Stimulated activated CD8-positive, alpha-beta memory T cell treated with anti-CD3 and anti-CD28 coated beads, Interleukin-15, amount 100 ng/mL, for 24 hours (primary cell): ENCODE measurements at regions not wholly inside any gene's neighbourhood (a gene's known extent, or its start where the extent isn't known, plus 50 kb on each side); places are given as distances from the start of the nearest gene placed in this dataset.
"Not testable (repeated sequence)": the region's sequence is repeated elsewhere in the genome, so short reads cannot be mapped to it uniquely, and the experiment has no call there.

Source experiments
- DNase-seq: peaks from one replicate; pipeline ENCODE4 v3.0.0-alpha.2; 2020; ENCODE audit warnings: low read depth

DNA sequence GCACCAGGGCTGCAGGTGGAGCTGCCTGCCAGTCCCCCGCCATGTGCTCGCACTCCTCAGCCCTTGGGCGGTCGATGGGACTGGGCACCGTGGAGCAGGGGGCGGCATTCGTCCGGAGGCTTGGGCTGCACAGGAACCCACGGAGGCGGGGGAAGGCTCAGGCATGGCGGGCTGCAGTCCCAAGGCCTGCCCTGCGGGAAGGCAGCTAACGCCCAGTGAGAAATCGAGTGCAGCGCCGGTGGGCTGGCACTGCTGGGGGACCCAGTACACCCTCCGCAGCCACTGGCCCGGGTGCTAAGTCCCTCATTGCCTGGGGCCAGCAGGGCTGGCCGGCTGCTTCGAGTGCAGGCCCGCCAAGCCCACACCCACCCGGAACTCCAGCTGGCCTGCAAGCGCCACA lies 130.5 kb upstream of the RXFP2 start:
- DNase-seq: not testable (repeated sequence)

GRCh38 chr13:31610270-31610998 lies 128.9 kb upstream of the RXFP2 start:
- no peak for DNase-seq

DNA sequence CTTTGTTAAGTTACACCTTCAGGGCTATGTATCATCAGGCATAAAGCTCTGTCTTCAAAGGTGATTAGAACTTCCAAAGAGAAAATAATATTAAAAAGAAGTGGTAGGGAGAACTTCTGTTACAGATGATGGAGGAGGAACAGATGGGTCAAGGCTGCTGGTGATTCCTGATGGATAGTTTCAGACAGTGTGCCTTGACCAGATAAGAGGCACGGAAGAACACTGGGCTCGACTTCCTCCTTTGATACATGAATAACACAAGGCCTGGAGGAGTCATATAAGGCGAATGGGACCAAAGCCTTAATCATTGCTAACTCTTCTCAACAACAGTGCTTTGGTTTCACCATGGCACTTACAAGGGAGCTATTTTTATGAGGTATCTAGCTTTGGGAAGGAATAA lies 128.1 kb upstream of the RXFP2 start:
- no peak for DNase-seq

GRCh38 chr13:31614073-31614472 lies 125.3 kb upstream of the RXFP2 start:
- DNase-seq: no peak

GRCh38 chr13:31614704-31615103 lies 124.6 kb upstream of the RXFP2 start:
- DNase-seq: no peak

DNA sequence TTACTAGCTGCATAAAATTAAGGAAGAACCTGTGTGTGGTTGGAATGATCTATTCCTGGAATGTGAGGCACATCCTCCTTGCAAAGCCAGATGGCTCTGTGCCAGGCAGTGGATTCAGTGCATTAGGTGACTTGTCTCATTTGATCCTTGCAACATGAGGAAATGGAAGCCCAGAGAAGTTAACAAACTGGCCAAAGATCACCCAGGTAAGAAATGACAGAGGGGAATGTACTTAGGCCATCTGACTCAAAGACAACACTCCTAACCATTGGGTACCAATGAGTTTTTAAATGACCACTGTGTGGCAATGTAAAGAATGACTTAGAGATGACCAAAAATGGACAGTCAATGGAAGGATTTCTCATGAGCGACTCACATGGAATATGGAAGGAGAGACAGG lies 114.2 kb upstream of the RXFP2 start:
- DNase-seq: no peak

DNA sequence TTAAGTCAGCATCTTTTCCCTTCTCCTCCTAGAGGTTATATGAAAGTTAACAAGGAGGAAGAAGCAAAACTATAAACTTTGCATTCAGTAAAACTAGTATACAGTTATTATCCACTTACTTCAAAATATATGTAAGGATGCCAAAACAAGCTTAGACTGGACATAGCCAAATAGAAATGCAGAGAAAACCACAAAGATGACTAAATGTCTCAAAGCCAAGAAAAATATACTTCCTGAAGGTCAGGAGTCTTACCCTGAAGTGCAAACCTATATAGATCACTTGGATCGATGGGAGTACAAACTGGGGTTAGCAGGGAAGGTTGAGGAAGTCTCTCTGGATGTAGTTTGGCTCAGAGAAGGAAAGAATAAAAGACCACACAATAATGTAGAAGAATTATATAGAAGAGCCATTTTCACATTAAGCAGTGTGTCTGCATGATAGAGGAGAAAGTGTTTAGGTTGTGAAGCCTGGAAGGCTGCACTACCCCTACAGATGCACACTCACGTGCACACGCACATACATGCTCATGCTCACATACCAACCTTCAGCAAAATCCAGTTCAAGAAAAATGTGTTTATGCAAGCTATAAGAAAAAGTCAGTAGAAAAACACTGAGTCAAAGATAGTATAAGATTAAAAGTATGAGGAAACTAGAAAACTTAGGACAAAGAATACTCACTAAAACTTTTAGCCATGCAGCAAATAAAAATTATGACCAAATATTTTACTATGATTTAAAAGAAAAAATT lies 112.1 kb upstream of the RXFP2 start:
- no peak for DNase-seq

DNA sequence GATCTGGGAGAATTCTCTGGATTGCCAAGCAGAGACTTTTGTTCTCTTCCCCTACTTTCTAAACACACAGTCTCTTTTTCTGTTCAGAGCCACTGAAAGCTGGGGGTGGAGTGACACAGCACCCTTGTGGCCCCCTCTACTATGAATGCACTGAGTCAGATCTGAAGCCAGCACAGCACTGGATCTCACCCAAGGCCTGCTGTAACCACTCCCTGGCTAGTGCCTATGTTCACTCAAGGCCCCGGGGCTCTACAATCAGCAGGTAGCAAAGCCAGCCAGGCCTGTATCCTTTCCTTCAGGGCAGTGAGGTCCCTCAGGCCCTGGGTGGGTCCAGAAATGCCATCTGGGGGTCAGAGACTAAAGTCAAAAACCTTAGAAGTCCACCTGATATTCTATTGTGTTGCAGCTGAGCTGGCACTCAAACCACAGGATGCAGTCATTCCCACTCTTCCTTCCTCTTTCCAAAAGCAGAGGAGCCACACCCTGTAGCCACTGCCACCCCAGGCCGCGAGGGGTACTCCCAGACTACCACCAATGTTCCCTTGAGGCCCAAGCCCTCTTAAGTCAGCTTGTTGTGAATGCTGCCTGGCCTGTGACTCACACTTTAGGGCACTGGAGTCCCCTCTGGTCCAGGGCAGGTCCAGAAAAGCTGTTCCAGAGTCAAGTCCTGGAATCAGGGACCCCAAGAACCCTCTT lies 110.1 kb upstream of the RXFP2 start:
- no peak for DNase-seq

DNA sequence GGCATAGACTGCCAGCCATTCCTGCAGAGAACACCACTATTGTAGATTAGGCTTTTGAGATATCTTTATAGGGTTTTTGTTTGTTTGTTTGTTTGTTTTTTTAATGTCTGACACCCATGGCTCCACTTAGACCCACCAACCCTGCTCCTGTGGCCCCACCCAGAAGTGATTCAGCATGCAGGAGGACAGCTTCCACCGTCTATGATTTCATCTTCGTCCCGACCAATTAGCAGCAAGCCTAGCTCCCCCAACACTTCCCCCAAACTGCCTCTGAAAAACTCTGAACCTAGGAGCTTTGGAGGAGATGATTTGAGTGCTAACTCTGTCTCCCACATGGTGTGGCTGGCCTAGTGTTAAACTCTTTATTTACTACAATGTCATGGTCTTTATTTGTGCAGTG lies 108.3 kb upstream of the RXFP2 start:
- no peak for DNase-seq

DNA sequence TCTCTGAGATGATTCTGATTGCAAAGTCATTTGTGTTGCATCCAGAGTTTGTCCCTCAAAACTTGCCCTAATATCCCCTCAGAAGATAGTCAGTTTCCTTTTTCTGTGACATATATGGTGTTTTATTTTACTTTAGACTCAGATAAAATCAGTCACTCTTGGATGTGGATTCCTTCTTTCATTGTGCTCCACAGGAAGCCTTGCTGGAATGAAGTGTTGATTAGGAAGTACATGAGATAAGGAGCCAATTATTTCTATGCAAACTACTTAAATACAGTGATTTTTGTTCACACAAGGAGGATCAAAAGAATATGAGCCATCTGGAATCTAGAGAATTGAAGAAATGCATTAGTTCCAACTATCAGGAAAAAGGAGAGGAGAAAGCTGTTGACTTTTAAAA lies 107.6 kb upstream of the RXFP2 start:
- no peak for DNase-seq

- no peak for DNase-seq
Observed at GRCh38 chr13:31638577-31638976, 100.7 kb upstream of the RXFP2 start.

DNA sequence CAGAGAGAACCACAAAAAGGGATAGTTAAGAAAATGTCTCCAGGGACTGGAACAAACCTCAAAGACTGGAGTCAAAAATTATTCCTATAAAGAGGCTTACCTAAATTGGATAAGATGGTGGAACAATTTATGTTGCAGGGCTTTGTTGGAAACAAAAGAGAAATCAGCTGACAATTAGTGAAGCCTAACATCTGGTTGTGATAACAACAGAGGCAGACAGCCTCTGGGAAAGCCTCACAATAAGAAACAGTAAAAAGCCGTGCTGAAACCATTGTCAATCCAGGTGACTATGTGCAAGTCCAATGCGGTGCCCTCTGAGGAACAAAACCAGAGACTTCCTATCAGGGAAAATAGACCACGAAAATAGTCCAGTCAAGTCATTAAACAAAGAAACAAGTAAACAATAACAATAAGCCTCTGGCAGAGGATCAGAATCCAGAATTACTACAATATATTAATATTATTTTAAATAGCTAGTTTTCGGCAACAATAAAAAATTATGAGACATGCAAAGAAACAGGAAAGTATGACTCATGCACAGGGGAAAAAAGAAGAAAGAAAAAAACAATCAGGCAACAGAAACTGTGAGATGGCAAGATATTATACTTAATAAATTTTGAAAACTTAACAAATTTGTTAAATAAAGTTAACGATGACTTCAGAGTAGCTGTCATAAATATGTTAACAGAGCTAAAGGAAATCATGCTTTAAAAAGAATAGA lies 99.7 kb upstream of the RXFP2 start:
- DNase-seq: no peak

- no peak for DNase-seq
Observed at GRCh38 chr13:31649766-31650165, 89.6 kb upstream of the RXFP2 start.

GRCh38 chr13:31653730-31654129 lies 85.6 kb upstream of the RXFP2 start:
- no peak for DNase-seq

GRCh38 chr13:31663880-31664585 lies 75.3 kb upstream of the RXFP2 start:
- DNase-seq: no peak

GRCh38 chr13:31670831-31671617 lies 68.3 kb upstream of the RXFP2 start:
- DNase-seq: no peak

- no peak for DNase-seq
Observed at GRCh38 chr13:31674051-31674450, 65.3 kb upstream of the RXFP2 start.

- DNase-seq: no peak
Observed at GRCh38 chr13:31675440-31675953, 63.8 kb upstream of the RXFP2 start.

- no peak for DNase-seq
Observed at GRCh38 chr13:31681133-31681532, 58.2 kb upstream of the RXFP2 start.

GRCh38 chr13:31684466-31684865 lies 54.9 kb upstream of the RXFP2 start:
- DNase-seq: no peak
